Pulmonary artery endothelial cell (primary cell): ENCODE measurements at regions not wholly inside any gene's neighbourhood (a gene's known extent, or its start where the extent isn't known, plus 50 kb on each side); places are given as distances from the start of the nearest gene placed in this dataset.
"Not testable (repeated sequence)": the region's sequence is repeated elsewhere in the genome, so short reads cannot be mapped to it uniquely, and the experiment has no call there.

Experiments used
- DNase-seq: peaks from one replicate; pipeline ENCODE4 v3.0.0-alpha.2; 2011; ENCODE audit warnings: low read depth, low spot score

DNA sequence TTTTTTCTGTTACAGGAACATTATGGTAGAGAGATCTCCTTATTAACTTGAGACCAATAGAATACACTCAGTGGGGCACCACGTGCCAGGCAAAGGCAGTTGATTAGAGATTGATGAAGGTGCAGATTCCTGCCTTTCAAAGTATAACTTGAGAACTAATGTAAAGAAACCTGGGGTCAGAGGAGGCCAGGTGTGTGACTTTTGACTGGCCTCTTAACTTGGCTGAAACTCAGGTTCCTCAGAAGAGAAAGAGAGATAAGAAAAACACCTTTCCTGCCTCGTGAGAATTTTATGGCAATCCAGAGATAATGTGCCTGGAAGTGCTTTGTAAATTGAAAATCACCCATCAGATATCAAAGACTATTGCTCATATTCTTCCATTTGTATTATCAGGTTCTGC is 110.7 kb upstream of the GZMB start:
- DNase-seq: no peak

DNA sequence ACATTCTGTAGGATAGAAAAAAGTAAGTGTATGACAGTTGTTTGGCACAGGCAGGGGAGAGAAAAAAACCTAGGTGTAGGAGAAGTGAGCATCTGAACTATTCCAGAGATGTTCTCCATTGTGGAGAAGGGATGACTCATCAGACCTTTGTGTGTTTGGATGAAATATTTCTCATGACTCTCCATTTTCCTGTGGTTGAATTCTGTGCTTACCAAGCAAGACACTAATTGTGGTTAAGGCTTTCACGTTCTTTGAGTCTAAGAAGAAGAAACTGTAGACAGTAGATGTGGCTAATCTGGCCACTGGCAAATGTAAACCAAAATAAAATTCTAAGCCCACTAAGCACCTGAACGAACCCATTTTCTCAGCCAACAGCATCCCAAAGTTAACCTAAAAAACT is 107.9 kb upstream of the GZMB start:
- DNase-seq: no peak

DNA sequence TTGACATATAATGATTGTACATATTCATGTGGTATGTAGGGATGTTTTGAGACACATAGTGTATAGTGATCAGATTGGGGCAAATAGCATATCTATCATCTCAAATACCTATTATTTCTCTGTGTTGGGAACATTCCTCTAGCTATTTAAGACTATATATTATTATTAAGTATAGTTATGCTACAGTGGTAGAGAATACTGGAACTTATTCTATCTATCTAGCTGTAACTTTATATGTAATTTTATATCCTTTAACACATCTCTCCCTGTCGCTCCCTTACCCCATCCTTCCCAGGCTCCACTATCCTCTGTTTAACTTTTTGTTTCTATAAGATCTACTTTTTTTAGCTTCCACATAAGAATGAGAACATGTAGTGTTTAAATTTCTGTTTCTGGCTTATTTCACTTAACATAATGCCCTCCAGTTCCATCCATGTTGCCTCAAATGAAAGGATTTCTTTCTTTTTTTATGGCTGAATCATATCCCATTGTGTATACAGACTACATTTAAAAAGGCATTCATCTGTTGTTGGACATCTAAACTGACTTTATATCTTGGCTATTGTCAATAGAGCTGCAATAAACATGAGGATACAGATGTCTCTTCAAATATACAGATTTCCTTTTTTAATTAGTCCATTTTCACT is 102.1 kb upstream of the GZMB start:
- no peak for DNase-seq

- peak; percentile 24 for DNase-seq
Measured at GRCh38 chr14:24734917-24735500, 101.0 kb upstream of the GZMB start.

- DNase-seq: no peak
Measured at GRCh38 chr14:24726480-24726879, 92.5 kb upstream of the GZMB start.

DNA sequence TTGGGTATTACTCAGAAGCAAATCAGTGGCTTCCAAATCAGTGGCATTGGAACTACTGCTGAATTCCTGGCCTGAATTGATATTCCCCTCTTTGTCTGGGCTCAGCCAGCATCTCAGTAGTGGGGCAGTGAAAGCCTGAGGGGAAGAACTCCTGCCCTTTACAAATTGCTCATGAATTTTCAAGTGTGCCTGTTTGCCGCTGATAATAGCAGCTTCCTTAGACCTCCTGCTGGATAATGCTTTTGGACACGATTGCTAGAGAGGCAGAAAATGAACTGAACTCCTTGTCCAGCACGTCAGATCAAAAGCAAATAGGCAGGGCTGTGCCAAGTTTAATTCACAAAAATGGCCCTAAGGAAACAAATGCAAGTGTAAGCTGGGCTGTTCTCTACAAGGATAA is 91.3 kb upstream of the GZMB start:
- no peak for DNase-seq

DNA sequence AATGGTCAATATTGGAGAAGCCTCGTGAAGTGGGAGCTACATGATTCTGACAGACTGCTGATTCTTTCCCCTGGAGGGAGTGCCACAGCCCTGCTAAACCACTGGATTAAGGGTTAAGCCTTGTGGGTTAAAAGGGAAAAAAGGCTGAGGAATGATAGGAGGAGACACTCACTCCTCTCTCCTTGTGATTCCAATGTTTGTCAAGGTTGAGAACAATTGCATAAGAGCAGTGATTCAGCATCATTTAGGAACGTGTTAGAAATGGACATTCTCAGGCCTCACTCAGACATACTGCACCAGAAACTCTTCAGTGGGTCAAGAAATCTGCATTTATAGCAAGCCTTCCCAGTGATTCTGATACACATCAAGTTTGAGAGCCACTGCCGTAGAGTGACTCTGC is 87.8 kb upstream of the GZMB start:
- no peak for DNase-seq

- DNase-seq: no peak
Measured at GRCh38 chr14:24715239-24715638, 81.2 kb upstream of the GZMB start.

- no peak for DNase-seq
Measured at GRCh38 chr14:24713404-24713803, 79.4 kb upstream of the GZMB start.

GRCh38 chr14:24712909-24713308 is 78.9 kb upstream of the GZMB start:
- DNase-seq: no peak

- no peak for DNase-seq
Measured at GRCh38 chr14:24712374-24712773, 78.4 kb upstream of the GZMB start.

DNA sequence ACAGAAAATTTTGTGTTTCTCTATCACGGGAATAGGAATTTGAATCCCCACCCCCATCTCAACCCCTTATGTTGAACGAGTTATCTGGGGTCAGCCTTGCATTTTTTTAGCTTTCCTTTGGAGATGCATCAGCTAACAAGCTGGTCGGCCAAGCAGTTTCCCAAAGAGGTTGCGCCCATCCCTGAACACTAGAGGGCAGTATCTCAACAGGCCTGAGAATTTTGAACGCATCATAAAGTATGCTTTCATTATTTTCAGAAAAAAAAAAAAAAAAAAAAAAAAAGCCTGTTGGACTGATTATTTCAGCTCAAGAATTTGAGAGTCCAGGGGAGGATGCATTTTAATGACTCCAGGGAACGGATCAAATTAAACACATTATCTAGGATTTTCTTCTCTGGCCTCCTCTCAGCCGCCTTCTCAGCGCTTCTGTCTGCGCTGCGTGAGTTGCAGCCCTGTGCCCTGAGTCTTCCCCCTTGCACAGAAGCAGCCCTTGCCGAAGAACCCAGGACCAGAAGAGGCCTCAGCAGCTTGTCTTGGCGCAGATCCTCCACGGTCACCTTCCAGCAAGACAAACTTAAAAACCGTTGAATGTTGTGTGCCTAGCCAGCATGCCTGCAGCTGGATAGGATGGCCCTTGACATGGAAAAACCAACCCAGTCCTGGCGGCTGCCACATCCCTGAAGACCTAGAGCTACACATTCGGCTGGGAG is 76.6 kb upstream of the GZMB start:
- DNase-seq: no peak

GRCh38 chr14:24708684-24709083 is 74.7 kb upstream of the GZMB start:
- DNase-seq: no peak

GRCh38 chr14:24706351-24706750 is 72.4 kb upstream of the GZMB start:
- no peak for DNase-seq

GRCh38 chr14:24705840-24706239 is 71.8 kb upstream of the GZMB start:
- no peak for DNase-seq

DNA sequence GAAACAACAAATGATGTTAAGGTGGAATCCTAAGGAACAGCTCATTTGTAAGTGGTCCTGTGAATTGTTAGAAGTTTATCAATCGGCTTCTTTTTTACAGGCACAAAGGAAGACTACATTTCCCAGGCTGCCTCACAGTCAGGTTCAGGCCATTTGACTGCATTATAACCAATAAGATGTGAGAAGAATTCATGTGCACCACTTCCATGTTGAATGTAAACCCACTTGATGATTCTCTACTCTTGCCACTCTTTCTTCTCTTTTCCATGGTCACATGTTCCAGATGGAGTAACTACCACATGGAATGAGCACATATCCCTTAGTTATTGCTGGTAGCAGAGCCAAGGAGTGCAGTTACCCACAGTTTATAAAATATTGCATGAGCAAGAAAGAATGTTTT is 67.1 kb upstream of the GZMB start:
- DNase-seq: no peak

DNA sequence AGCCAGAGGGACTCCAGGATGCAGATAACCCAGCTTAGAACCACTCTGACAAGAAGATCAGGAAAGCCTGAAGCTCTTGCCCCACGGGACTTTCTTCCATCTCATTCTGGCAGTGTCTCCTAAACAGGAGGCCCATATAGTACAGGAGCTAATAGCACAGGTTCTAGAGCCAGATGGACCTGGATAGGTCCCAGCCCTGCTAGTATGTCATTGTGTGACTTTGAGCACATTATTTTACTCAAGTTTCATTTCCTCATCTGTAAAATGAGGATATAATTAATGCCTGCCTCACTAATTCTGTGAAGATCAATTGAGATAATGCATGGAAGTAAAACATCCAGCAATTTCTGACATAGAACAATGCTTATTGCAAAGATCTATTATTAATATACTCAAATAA is 66.5 kb upstream of the GZMB start:
- no peak for DNase-seq

- no peak for DNase-seq
Measured at GRCh38 chr14:24699052-24699451, 65.1 kb upstream of the GZMB start.

DNA sequence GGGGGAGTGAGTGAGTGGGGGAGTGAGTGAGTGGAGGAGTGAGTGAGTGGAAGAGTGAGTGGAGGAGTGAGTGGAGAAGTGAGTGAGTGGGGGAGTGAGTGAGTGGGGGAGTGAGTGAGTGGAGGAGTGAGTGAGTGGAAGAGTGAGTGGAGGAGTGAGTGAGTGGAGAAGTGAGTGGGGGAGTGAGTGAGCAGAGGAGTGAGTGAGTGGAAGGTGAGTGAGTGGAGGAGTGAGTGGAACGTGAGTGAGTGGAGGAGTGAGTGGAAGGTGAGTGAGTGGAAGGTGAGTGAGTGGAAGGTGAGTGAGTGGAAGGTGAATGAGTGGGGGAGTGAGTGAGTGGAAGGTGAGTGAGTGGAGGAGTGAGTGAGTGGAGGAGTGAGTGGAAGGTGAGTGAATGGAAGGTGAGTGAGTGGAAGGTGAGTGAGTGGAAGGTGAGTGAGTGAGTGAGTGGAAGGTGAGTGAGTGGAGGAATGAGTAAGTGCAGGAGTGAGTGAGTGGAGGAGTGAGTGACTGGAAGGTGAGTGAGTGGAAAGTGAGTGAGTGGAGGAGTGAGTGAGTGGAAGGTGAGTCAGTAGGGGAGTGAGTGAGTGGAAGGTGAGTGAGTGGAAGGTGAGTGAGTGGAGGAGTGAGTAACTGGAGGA is 62.4 kb upstream of the GZMB start:
- DNase-seq: not testable (repeated sequence)

GRCh38 chr14:24695265-24696241 is 61.6 kb upstream of the GZMB start:
- DNase-seq: no peak

GRCh38 chr14:24694680-24695079 is 60.7 kb upstream of the GZMB start:
- DNase-seq: no peak
